HG02981 (cell line): ENCODE measurements at regions not wholly inside any gene's neighbourhood (a gene's known extent, or its start where the extent isn't known, plus 50 kb on each side); places are given as distances from the start of the nearest gene placed in this dataset.

Source experiments
- ATAC-seq: cut with Tn5 transposase; IDR thresholded peaks from one replicate; pipeline ENCODE4 v1.9.1; 2021; ENCODE audit warnings: mild to moderate bottlenecking, moderate library complexity; ENCODE audit not compliant: unreplicated experiment

DNA sequence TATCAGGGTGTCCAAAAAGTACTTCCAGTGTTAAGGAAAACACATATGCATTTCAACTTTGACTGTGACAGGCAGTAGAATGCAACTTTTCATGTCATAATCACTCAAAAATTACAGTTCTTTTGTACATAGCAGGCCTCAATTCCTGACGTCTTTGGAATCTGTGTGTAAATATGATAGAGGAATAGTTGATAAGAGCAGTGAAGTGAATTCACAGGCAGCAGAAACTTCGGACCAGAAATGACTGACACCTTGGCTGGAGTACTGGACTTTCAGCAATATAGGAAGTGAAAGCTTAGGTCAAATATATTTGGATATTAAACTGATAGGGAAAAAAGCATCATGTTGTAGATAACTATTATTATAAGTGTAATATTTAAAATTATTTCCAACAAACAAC, 1741.2 kb upstream of the PCDH20 start:
- no peak for ATAC-seq

DNA sequence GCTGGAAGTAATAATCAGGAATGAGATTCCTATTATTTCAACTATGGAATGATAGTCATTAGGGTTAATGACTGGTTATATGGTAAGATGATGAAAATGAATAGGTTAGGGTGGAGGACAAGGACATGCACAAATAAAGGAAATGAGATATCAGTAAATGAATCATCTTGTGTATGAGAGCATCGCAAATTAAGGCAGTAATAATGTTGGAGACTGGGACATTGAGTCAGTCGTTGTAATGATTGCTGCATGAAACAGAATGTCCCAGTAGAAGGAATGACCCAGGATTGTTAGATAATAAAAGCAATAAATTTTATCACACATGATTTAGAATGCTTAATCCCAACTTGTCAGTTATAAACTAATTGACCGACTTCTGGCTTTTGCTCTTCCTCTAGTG, 1733.7 kb upstream of the PCDH20 start:
- ATAC-seq: no peak

DNA sequence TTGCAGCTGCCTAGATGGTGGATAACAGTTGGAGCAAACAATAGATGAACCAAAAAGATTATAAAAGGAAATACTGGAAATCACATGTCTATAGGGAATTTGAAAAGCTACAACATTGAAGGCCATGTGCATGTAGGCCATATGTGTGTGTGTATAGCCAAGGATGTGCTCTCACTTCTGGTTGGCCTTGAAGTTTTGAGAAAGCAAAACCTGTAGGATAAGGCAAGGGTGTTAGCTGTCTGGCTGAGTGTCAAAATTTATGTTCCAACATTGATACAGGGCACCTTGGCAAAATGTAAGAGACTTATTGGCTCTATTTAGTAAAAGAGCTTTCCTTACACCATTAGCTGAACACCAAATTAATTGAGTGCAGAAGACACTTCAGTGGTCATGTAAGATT, 1723.6 kb upstream of the PCDH20 start:
- no peak for ATAC-seq

DNA sequence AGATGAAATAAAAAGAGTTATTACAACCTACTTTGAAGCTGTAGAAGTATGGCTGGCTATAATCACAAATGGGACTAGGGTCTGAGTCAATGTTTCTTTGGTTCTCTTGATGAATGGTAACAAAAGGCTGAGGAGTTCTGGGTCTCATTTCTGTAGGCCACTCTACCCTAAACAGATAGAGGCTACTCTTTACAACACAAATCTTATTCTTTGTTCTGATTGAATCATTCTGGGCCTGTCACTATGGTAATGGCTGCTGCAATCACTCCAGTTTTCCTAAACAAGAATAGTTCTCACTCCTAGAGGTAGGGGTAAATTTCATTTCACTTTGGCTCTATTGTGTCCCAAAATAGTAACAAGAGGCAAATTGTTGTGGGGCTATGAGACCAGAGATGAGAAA, 1714.3 kb upstream of the PCDH20 start:
- ATAC-seq: no peak

DNA sequence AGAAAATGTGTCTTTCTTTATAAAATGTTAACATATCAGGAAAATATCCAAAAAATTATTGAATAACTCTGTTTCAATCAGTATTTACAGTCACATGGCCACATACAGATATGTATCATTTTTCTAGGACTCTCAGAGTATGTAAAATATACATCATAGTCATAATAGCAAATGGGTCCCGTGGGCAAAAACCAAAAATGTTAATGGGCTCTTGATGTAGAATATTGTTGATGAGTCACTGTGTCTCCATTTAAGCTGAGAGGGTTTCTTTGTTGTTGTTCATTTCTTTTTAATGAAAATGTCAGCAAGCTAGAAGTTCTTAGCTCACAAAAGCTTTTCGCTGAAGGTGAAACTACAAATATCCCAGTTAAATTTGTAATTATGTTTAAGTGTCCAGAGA, 1713.1 kb upstream of the PCDH20 start:
- no peak for ATAC-seq

DNA sequence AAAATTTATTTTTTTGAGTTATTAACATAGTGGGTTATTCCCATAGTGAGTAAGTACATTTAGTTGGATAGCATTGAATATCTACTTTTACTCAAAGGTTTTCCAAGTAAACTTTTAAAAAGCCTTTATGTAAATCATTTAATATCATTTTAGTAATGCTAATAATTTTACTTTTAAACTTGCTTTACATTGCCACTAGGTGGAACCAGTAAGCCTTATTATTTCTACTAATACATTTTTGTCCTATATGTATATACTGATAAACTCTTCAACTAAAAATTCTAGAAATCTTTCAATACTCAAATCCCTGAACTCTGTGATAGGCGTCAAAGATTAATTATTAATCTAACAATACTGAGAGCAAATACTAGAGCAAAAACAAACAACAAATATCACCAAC, 1709.2 kb upstream of the PCDH20 start:
- no peak for ATAC-seq

DNA sequence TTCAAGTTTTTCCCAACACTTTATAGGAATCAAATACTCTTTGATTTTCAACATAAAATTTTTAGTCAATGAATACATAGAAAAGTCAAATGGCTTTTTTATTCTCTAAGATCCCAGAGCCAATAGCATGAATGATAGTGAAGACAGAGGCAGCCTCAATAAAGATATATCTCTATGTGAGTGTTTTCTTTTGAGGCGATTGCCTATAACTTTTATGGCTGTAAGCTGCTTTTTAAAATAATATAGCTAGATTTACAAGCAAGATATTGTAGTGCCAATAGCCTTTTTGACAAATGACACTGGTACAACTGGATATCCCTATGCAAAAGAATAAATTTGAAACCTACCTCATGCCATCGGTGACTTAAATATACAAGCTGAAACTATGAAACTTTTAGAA, 1705.2 kb upstream of the PCDH20 start:
- no peak for ATAC-seq

DNA sequence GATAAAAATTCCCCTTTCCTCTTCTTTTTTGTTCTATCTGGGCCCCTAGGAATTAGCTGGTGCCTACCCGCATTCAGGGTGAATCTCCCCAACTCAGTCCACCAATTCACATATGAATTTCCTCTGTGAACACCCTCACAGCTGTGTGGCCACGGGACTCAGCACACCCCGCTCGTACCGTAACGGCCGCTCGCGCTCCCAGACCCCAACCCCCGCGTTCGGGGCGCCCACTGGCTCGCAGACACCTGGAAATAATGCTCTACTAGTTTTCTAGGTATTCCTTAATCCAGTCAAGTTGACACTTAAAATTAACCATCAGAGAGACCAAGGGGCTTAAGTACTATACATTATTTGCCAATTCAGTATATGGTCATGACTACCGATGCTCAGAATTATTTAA, 1702.1 kb upstream of the PCDH20 start:
- ATAC-seq: no peak

DNA sequence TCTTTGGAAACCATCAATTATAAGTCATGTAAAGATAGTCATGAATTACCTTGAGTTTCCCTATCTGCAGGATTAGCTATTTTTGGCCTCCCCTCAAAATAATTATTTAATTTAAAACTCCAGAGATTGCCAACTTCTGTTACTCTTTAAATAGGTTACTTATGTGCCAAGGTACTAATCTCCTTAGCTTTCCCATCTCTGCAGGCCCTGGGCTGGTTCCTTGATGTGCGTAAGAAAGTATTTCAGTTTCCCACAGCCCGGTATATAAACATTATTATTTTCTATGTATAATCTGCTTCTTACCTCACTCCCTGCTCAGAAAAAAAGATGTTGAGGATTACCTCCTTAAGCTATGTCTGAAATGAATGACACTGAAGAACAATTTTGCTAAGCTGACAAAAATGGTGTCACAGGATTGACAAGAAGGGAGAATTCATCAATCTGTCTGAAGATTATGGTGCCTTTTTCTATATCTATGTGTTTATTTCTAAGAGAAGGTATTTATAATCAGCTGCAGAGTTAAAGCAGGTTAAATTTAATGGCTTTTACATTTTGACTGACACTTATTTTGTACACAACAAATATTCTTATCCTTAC, 1697.2 kb upstream of the PCDH20 start:
- no peak for ATAC-seq

DNA sequence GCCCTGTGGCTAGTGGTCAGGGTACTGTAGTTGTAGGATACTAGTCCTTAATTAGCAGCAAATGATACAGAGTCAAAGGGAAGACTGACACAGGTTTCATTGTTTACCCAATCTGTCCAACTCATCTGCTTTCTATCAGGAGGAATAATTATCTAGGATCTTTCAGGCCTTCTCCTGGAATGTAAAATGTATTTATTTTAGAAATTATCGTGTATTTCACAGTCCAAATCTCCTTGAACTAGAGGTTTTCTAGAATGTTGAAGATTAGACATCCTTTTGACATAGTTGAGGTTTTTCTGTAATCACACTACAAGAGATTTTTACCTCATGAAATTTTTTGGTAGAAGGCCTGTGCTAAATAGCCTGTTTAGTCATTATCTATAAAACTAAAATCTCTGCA, 1694.8 kb upstream of the PCDH20 start:
- no peak for ATAC-seq

DNA sequence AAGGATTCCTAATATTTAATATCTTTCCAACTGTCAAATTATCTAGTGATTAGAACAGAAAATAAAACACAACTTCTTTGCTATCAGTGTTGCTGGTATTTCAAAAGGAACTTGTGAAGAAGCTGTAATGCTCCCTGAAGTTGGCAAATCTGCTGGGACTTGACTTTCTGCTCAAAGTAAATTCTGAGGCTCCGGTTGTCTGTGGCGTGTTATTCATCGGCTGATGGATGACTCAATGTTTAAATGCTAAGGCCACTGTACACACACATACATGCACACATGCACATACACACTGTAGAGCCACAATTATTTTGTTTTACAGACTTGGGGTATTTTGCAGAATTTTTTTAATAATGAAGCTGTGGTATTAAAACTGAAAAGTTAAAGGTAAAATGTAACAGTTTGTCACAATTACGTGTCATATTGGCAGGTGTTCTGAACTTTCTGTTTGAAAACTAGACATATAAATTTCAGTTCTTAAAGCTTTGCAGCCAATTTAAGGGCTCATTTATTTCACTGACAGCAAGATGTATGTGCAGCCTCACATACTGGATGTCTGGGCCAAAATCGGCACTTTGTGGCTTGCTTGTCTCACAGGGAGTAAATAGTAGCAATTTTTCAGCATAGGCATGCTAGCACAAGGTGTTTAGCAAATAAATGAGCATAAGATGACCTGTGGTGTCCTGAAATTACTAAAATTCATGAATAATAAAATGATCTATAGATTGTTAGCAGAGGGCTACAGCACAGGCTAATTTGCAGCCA, 1691.7 kb upstream of the PCDH20 start:
- ATAC-seq: no peak

DNA sequence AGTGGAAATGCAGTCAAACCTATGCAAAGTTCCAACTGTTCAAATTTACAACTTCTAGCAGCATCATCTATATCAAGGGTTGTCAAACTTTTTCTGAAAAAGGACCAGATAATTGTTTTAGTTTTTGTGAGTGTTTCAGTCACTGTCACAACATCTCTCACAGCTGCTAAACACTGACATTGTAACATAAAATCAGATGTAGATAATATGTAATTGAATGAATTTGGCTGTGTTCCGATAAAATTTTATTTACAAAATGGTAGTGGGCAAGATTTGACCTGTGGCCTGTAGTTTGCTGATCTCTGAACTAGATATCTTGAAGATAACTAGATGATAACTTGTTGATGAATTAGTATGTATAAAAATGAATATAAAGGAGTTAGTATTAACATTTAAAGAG, 1679.1 kb upstream of the PCDH20 start:
- ATAC-seq: no peak

DNA sequence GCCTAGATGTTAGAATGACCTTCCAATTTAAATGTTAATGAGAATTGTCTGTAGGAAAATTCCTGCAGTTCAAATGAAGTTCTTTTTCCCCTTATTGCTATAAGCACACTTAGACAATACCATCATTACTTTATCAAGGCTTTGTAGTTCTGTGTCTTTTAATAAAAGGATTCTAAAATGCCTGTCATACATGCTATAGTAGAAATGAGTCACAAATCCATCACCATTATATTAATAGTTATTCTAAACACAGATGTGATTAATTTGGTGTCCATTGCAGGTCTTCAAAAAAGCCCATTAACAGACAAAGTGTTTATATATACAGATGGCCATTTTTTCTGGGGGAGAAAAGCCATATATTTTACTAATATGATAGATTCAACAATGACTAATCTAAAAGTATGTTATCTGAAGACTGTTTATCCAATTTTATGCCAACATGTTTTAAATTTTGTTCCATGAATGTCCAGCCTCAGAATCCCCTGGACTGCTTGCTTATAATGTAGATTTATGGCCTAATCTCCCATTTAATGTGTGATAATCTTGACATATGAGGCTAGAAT, 1678.3 kb upstream of the PCDH20 start:
- no peak for ATAC-seq

DNA sequence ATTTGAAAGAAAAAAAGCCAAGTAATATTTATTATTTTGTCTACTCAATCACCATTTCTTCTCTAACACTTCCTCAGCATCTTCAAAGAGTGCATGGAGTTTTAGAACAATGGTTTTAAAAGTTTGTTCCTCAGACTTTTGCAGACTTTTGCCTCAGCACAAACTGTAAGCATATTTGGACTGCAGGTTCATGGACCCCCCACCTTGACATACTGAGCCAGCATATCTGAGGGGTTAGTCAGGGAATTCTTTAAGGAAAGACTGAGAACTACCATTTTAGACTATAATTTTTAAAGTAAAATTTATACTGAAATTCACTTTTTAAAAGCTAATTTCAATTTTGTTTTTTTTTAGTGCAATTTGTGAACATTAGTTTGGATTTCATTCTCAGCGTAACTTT, 1676.8 kb upstream of the PCDH20 start:
- ATAC-seq: no peak

DNA sequence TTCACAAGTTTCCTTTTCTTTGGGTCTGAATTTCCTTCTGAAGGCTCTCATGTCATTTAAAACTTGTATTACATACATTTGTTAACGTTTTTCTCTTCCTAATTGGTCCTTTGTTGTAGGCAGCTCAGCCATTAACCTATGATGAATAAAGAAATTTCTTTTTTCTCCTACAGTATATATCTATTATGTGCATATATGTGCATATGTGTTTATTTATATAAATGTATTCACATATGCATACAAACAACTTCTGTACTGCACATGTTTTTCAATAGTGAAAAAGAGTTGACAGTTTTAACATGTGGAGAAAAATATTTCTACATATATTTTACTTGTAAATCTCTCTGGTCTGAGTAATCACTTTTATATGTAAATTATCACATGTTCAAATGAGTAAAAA, 1674.9 kb upstream of the PCDH20 start:
- no peak for ATAC-seq

DNA sequence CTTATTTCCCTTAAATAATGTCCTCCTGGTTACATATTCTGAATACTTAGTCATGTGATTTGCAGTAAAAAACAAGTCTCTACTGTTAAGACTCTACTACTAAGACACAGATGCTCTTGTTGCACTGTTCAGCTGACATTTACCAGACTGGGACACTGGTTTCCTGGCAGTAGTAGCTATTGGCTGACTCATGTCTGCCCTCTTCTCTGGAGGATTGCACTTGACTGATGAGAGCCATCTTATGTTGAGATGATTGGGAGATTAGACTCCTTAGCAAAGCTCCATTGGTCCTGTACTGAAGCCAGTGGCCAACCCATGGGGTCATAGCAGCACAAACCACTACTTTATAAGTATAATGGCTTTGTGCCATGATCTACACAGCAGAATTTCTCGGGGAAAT, 1672.6 kb upstream of the PCDH20 start:
- no peak for ATAC-seq

DNA sequence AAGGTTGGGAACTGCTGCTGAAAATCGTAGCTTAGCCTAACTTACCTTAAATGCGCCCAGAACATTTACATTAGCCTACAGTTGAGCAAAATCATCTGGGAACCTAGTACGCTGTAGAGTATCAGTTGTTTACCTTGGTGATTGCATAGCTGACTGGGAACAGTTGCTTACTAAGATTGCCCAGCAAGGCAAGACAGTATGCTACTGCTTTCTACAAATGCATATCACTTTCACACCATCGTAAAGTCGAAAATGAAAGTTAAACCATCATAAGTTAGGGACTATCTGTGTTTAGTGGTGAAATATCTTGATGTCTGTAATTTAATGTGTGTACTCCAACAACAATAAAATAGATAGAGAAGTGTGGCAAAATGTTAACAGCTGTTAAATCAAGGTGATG, 1670.6 kb upstream of the PCDH20 start:
- no peak for ATAC-seq

DNA sequence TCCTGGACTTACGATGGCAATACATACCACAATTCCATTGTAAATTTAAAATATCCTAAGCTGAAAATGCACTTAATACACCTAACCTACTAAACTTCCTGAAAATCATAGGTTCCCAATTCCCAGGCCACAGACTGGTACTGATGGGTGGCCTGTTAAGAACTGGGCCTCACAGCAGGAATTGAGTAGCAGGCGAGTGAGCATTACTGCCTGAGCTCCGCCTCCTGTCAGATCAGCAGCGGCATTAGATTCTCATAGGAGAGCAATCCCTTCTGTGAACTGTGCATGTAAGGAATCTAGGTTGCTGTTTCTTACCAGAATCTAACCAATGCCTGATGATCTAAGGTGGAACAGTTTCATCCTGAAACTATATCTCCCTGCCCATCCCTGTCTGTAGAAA, 1670.2 kb upstream of the PCDH20 start:
- no peak for ATAC-seq

DNA sequence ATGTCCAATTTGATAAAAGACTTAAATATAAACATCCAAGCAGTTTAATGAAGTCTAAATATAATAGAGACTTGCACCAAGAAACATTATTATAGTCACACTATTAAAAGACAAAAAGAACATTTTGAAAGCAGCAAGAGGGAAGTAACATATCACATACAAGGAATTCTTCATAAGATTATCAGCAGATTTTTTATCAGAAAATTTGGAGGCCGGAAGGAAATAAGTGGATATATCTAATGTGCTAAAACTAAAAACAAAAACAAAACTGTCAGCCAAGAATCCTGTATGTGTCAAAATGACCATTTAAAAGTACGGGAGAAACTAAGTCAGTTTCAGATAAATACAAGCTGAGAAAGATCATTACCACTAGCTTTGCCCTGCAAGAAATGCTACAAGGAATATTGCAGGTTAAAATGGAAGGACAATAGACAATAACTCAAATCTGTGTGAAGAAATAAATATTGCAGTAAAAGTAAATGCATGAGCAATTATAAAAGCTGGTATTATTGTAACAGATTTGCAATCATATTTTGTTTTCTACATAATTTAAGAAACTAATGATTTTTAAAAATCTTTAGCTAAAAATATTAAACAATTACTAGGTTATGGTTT, 1665.9 kb upstream of the PCDH20 start:
- no peak for ATAC-seq

DNA sequence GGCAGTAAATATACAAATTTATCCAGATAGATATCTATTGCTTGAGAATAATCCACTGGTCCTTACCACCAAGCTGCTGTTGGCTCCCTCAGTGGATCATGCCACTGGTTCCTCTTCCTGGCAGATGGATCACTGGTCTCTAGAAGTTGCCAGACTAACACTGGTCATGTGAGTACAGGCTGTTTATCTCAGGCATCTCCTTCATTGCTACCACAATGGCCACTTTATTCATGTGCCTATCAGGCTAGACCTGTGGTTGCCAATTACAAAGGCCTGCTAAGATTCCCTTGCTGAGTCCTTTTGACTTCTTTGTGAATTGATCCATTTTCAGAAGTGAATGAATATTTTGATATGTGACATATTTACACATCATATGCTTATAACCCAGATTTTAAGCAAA, 1659.5 kb upstream of the PCDH20 start:
- no peak for ATAC-seq

DNA sequence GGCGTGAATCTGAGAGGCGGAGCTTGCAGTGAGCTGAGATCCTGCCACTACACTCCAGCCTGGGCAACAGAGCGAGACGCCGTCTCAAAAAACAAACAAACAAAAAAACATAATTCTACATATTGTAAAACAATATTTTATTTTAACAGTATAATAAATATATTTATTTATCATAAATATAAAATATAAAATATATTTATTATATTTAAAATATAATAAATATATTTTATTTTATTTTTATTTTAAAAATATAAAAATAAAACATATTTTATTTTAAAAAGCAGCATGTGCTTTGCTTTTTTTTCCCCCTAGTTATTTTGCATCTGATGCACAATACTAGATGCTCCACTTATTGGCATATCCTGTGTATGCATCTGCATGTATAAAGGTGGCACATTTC, 1634.6 kb upstream of the PCDH20 start:
- ATAC-seq: no peak

DNA sequence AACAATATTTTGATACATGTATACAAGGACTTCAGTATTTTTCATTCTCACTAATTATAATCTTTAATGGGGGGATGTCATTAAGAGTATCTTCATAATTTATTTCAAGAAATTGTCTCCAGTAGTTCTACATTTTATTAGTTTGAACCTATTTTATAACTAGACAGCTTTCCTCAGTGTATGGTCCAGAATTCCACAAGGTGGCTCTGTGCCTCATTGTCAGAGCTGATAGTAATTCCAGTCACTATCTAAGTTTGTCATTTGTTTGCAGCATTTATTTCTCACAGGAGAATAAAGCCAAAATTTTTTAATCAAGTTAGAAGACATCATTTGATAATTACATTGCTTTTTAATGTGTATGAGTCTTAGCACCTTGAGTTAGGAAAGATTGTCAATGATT, 1633.0 kb upstream of the PCDH20 start:
- no peak for ATAC-seq
